IPS-NIHi7 (cell line): ENCODE measurements at regions not wholly inside any gene's neighbourhood (a gene's known extent, or its start where the extent isn't known, plus 50 kb on each side); places are given as distances from the start of the nearest gene placed in this dataset.

ENCODE experiments used
- DNase-seq: peaks from one replicate; pipeline ENCODE4 v3.0.0; 2012; ENCODE audit warnings: mixed read lengths; ENCODE audit errors: extremely low spot score

DNA sequence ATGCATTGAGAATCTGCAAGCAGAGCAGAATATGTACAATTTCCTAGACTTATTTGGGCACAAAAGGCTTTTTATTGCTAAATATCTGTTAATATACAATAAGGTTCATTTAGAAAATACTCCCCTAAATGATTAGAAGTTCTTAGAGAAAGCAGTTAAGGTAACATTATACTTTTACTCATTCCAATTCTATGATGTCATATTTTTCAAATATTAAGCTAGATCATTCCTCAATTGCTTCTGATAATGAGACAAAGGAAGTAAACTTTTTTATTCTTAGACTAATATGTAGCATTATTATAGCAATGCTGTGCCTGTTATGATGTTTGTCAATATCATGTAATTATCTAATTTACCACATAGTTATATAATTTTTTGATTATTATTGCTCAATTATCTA, 447.0 kb downstream of the SLC16A7 start:
- DNase-seq: no peak

- no peak for DNase-seq
Observed at GRCh38 chr12:60043236-60043635, 447.4 kb downstream of the SLC16A7 start.

- DNase-seq: no peak
Observed at GRCh38 chr12:60052483-60052882, 456.7 kb downstream of the SLC16A7 start.

- peak; percentile 15 for DNase-seq
Observed at GRCh38 chr12:60059180-60059579, 463.4 kb downstream of the SLC16A7 start.

DNA sequence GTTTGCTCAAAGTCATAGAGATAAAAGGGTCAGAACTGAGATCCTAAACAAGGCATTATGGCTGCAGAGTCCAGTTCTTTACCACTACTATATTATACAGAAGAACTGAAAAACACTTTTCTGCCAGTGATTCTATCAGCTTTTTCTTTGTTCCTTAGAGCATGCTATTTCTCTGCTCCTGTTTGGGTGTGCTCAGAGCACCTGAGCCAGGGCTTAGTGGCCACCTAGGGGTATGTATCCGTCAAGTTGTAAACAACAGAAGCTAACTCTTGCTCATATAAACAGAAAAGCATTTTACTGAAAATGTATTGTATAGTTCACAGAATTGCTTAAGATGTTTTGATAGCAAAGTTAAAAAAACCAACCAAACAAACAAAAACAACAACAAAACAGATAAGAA, 470.8 kb downstream of the SLC16A7 start:
- DNase-seq: no peak

DNA sequence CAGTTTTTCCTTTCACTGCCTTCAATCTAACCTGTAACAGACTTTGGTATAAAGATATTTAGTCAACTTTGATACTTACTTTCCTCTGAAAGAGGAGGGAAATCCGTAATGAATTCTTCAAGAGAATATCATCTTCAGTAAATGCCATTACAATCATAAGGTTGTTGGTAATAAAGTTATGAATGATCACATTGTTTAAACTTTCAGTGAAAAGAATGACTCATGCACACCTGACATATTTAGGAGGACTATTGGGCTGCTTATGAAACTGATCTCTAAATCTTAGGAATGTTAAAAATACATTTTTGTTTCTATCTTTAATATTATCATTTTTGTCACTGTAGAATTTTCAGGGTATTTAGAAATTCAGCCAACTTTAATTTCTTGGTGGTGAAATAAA, 474.7 kb downstream of the SLC16A7 start:
- DNase-seq: no peak

DNA sequence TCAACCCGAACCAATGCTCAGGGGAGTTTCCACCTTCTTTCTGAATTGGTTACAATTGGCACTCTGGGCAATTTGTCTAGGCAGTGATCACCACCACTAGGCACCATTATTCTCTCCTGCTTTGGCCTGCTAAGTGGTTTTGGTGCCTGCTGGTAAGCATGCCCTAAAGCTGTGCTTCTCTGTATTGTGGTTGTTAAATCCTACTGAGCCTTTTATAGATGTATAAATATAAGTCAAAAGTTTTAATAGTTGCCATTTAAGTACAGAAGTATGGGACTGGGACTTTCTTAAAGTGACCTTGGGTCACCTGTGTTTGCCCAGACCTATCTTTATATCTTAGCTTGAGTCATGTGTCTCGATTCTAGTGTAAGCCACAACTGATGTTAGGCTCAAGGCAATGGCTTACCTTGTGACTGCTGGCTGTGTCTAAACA, 475.9 kb downstream of the SLC16A7 start:
- no peak for DNase-seq

DNA sequence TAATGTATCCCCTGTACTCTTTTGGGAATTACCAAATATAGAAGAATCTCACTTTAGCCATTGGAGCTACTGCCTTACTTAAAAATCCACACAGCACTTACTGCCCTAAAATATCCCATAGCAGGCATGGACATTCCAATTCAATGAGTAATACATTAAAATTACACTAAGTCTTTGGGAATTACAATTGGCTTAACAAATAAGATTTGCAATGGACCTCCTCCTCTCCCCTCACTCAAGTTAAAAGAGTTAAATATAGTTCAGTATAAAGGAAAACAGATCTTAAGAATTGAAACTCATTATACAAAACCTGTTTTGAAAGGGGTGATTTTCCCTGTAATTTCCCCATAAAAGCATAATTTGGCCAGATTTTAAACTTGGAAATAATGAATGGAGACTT, 477.1 kb downstream of the SLC16A7 start:
- DNase-seq: no peak

DNA sequence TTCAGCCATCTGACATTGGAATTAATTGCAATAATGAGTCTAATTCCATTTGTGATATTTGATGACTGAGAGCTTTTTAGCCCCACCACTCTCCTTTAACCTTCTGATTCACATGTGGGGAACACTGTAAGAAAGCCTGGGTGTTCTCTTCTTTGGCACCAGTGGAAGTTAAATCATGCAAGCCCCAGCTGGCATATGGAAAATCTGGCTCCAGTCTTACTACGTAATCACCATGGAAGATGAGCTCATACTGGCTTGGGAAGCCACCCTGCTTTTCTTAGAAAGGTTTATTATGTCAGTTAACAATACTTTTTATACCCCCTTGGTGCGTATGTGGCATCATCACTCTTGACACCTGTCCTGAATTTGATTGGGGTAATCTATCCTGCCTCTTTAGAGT, 479.3 kb downstream of the SLC16A7 start:
- DNase-seq: no peak

- no peak for DNase-seq
Observed at GRCh38 chr12:60078026-60078425, 482.2 kb downstream of the SLC16A7 start.

DNA sequence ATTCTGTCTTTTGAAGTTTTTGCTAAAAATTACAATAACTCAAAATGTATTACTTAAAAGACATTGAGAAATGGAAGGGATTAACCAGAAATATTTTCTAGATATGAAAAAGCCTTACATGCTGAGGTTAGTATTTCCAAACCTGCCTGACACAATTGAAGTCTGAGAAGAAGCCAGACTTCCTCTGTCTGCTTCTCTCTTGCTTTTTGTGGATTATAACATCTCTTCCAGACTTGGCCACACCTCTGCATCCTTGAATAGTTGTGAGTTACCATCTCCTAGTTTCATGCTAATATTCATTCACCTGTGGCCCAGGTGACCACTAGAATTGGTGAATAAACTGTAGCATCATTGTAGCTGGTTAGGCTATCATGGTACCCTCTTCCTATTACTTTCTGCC, 497.6 kb downstream of the SLC16A7 start:
- DNase-seq: peak; percentile 15

- no peak for DNase-seq
Observed at GRCh38 chr12:60094436-60094835, 498.6 kb downstream of the SLC16A7 start.

- no peak for DNase-seq
Observed at GRCh38 chr12:60096727-60097126, 500.9 kb downstream of the SLC16A7 start.

DNA sequence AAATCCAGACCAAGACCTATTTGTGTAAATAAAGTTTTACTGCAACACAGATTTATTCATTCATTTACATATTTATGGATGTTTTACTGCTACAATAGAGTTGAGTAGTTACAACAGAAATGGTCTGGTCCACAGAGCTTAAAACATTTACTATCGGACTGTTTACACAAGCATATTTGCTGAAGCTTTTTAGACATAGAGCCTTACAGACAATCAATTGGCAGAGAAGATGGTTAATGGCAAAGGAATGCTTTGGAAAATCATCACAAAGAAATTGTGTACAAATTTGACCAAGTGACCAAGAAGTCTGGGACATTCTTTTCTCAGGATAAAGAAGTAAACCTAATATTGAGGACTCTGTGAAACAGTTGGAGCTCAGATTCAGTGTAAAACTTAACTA, 504.3 kb downstream of the SLC16A7 start:
- DNase-seq: no peak

GRCh38 chr12:60100852-60101251, 505.0 kb downstream of the SLC16A7 start:
- no peak for DNase-seq

DNA sequence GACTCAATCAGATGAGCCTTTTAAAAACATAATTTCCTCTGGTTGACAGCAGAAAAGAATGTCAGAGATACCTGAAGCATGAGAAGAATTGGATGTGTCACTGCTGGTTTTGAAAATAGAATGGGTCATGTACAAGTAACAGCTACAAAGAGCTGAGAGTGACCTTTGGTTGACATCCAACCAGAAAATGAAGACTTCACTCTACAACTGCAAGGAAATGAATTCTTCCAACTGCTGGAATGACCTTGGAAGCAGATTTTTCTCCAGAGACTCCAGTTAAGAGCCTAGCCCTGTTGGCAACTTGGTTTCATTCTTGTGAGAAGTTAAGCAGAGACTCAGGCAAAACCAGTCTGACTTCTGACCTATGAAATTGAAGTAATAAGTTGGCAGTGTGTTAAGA, 505.9 kb downstream of the SLC16A7 start:
- no peak for DNase-seq

GRCh38 chr12:60106214-60106613, 510.4 kb downstream of the SLC16A7 start:
- no peak for DNase-seq

DNA sequence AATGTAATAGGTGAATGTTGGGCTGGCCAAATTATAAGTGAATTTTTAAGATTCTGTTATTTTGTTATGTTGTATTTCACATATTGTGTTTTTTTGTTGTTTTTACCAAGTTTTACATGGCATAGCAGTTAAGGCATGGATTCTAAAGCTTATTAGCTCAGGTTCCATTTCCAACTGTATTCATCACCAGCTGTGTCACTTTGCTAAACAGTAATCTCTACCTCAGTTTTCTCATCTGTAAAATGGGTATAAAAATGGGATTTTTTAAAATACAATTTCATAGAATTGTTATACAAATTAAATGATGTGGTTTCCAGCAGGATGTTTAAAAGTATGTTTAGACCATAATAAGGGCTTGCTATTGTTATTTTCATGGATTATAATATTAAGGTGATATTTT, 512.2 kb downstream of the SLC16A7 start:
- DNase-seq: no peak

- no peak for DNase-seq
Observed at GRCh38 chr12:60112063-60112462, 516.2 kb downstream of the SLC16A7 start.

- DNase-seq: no peak
Observed at GRCh38 chr12:60112763-60113162, 516.9 kb downstream of the SLC16A7 start.

DNA sequence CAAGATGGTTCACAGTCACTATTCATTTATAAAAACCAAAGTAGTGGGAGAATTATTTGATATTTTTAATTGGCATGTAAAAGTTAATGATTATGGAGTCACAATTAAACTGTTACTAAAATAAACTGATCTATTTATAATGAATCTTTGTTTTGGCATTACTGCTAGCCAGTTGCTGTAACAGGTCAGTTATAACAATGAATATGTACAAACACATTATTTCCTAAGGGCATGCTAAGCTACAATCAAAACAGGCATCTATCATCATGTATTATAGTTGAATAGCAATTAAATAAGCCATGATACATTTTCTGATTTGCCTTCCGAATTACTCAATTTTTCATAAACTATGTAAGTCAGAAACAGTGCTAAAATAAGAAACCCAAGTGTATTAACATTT, 518.3 kb downstream of the SLC16A7 start:
- DNase-seq: no peak

DNA sequence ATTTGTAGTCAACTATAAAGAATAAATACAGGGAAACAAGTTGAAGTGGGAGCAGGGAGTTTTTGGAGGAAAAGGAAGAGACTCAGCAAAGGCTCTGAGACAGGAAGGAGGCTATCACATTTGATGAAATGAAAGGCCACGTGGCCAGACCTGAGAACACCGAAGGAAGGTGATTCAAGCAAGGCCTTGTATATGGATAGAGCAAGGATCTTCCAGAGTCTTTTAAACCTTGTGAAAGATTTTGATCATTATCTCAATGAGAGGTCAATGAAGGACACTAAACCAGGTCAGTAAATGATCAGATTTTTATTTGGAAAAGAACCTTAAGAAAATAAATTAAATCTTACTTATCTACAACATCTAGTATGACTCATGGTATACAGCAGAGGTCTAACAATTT, 523.5 kb downstream of the SLC16A7 start:
- no peak for DNase-seq

- DNase-seq: no peak
Observed at GRCh38 chr12:60120199-60120598, 524.4 kb downstream of the SLC16A7 start.

GRCh38 chr12:60123557-60123956, 527.7 kb downstream of the SLC16A7 start:
- no peak for DNase-seq

GRCh38 chr12:60137513-60137912, 541.7 kb downstream of the SLC16A7 start:
- DNase-seq: no peak
